Frontal cortex (tissue), 3 donors: ENCODE measurements at regions not wholly inside any gene's neighbourhood (a gene's known extent, or its start where the extent isn't known, plus 50 kb on each side); places are given as distances from the start of the nearest gene placed in this dataset.

Experiments used
- DNase-seq, 2 donors: peaks; one replicate each; pipeline ENCODE4 v3.0.0; 2012; ENCODE audit warnings: low spot score in 2 of 2
- FAIRE-seq: peaks from 2 replicates; lab custom pipeline; 2012; peaks lifted over from hg19 to GRCh38; lab: Jason Lieb, UNC
- donor health status: control.
- donor health status: control.
- donor health status: control.

DNA sequence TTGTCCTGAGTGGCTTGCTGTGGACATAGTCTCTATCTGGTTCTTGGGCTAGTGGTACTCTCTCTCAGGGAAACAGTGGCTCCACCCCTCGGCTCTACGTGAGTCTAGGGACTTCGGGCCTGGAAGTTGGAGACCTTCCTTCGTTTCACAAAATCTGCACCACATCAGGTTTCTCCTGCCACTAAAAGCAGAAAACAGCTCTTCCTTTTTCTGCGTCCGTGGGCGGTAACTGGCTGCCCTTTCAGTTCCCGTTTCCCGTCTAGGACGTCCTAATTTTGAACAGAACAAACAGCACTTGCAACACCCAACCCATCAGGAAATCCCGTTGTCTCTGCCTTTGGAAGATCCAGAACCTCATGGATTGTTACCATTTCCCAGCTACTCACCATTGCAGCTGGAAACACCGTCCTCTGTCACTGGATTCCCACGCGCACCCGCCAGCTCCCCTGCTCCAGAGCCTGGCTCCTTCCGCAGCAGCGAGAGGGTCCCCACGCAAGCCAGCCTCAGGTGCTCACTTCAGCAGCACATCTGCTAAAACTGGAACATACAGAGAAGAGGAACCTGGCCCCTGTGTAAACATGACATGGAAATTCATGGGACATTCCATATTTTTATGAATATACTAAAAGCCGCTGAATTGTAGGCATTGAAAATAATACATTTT is 311.4 kb upstream of the AKR1E2 start:
- no peak for DNase-seq
- FAIRE-seq: no peak

GRCh38 chr10:4512671-4513240 is 313.3 kb upstream of the AKR1E2 start:
- FAIRE-seq (no peak), DNase-seq (no peak)

DNA sequence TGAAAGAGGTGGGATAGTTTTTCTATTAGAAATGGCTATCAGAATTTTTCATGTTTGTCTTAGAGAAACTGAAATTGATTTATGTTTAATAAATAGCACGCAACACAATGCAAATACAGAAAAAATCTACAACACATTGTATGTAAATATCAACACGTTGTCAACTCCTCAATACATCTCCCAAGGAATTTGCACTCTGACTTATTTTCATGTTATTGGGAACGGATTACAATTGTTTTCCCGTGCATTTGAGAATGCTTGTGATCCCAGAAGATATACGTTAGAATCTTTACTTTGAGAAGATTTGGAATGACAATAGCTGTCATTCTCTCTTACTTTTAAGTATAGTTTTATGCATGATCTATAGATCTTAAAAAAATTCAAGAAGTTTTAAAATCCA is 313.8 kb upstream of the AKR1E2 start:
- FAIRE-seq (no peak), DNase-seq (no peak)

DNA sequence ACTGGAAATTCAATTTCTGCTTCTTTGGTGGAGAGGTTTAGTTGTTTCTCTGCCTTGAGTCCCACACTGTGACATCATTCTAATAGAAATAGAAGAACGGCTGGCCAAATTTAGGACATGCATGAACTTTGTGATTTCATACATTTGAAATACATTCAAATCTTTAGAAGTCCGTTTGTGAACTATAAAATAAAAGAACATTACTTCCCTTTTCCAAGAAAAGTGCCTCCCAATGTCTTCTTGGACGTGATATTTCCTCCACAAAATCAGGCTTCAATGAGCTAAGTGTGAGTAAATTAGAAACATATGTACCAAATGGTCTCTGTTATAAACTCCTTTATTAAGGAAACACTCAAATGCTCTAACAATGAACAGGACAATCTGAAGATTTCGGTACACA is 314.5 kb upstream of the AKR1E2 start:
- DNase-seq (no peak), FAIRE-seq (no peak)

DNA sequence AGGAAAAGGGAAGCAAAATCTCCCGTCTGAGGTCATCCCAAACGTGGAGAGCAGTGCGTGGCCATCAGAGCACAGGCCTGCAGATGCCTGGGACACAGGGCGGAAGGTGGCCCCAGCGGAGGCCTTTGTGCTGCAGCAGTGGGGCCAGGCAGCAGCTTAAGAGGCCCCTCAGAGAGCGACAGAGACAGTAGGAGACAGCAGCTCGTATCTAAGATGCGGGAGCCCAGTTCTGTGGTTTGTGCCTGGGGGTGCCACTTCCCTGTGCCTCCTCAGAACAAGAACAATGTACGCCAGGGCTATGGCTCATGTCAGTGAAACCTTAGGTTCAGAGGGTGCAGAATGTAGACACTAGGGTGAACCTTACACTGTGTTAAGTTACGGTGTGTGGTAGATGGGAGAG is 316.6 kb upstream of the AKR1E2 start:
- DNase-seq: no peak
- FAIRE-seq: no peak

DNA sequence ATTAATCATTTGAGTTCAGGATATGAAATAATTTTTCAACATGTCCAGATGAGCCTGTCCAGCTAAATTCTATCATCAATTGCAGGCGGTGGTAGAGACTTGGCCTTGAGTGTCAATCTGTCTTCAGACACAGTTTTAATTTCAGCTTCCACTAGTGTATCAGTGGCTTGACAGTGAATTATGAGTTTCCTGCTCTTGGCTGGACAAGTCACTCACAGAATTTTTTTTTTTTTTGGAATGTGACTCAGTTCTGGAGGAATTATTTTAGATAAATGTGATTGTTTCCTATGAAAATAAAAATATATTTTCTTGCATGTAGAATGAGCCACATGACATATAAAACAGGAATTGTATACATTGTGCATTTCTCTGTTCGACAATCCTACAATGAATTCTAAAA is 319.9 kb upstream of the AKR1E2 start:
- FAIRE-seq (no peak), DNase-seq (no peak)

DNA sequence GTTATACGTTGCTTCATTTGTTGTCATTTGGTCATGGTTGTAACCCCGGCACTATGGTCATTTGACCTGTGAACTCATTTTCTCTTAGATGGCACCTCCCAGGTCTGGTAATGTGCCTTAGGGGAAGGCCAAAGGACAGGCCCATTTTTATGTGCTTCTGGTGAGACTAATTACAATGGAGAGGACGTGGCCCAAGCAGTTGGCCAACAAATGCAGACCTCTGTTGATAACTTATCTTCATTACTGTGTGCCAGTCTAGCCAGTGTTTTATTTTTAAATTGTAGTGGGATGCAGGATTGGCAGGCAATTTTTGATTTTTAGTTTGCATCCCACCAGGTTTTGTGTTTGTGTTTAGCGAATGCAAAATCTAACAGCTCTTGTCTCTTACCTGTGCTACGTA is 321.5 kb upstream of the AKR1E2 start:
- DNase-seq: no peak
- FAIRE-seq: no peak

DNA sequence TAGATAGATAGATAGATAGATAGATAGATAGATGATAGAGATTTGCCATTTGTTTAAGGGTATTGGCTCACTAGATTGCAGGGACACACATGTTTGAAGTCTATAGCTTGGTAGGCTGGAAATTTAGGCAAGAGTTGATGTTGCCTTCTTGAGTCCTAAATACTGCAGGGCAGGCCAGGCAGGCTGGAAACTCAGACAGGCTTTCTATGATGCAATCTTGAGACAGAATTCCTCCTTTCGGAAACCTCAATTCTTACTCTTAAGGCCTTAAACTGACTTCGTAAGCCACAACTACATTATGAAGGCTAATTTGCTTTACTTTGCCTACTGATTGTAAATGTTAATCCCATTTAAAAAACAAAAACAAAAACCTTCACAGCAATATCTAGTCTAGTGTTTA is 322.9 kb upstream of the AKR1E2 start:
- DNase-seq (no peak), FAIRE-seq (no peak)

- FAIRE-seq (no peak), DNase-seq (no peak)
Measured at GRCh38 chr10:4501306-4501705, 324.7 kb upstream of the AKR1E2 start.

DNA sequence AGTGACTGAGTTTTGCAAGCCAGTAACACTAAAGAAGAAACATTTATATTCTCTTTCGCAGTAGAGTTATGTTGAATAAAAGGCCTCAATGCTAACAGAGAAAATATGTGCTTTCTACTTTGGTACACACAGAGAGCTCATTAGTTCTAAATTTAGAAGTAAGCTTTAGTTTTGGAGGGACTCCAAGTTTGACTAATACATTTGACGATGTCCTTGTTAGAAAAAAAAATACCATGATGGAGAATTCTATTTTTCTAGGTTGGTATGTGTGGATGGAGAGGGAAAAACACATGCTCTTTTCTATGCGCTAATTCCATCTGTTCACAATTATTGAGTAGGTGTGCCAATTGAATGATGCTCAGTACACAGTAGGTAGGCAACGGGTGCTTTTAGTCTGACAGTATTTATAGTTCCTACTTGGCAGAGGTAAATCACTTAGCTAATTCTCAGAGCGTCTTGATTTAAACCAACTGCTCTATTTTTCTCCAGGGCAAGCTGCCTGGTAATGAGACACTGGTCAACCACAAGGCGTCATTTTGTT is 327.2 kb upstream of the AKR1E2 start:
- DNase-seq (no peak), FAIRE-seq (no peak)

DNA sequence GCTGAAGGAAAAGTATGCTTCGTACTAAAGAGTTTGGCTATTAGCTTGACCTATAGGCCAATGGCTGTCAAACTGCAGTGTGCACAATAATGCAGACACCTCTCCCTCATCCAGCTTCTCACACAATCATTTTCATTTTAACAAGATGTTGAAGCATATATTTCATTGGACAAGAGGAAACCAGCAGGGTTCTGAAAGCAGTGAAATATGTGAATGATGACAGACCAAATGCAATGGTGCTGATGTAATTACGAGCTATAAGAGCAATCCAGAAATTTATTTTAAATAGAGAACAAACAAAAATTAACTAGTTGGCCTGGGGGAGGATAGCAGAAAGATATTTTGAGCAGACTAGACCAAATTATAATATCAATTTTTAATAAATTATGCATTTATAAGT is 331.5 kb upstream of the AKR1E2 start:
- DNase-seq: no peak
- FAIRE-seq: no peak

DNA sequence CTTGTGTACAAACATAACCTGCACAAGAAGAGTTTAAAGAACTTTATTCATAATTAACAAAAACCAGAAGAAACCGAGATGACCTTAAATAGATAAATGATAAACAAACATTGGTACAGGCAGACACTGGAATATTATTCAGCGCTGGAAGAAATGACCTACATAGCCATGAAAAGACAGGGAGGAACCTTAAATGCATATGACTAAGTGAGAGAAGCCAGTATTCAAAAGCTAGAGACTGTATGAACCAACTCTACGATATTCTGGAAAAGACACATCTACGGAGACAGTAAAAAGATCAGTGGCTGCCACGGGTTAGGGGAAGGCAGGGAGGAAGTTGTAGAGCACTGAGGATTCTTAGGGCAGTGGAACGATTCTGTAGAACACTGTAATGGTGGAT is 333.8 kb upstream of the AKR1E2 start:
- no peak for DNase-seq
- FAIRE-seq: no peak

GRCh38 chr10:4488904-4489303 is 337.1 kb upstream of the AKR1E2 start:
- FAIRE-seq (no peak), DNase-seq (no peak)

- no peak for DNase-seq
- no peak for FAIRE-seq
Measured at GRCh38 chr10:4485636-4486035, 340.4 kb upstream of the AKR1E2 start.

- FAIRE-seq (no peak), DNase-seq (no peak)
Measured at GRCh38 chr10:4483811-4484210, 342.2 kb upstream of the AKR1E2 start.

DNA sequence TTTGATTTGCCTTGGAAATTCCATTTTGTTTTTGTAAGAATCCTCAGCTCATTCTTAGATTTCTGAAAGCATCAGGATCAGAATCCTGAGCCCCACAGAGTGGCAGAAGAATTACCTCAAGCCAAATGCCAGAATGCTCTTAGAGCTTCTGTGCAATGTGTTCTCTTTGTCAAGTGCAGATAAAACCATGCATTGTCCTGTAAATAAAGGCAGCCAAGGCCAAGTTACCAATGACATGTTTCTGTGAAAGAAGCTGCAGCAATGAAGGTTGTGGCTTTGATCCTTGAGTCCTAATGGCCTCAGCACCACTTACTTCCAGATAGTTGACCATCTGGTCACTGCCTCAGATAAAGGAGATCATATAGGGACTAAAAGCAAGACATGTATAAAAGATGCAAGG is 343.3 kb upstream of the AKR1E2 start:
- no peak for FAIRE-seq
- no peak for DNase-seq

GRCh38 chr10:4481192-4481591 is 344.8 kb upstream of the AKR1E2 start:
- FAIRE-seq: no peak
- DNase-seq: no peak

- FAIRE-seq: no peak
- DNase-seq: no peak
Measured at GRCh38 chr10:4479342-4479741, 346.7 kb upstream of the AKR1E2 start.

- DNase-seq (no peak), FAIRE-seq (no peak)
Measured at GRCh38 chr10:4477664-4478063, 348.3 kb upstream of the AKR1E2 start.

GRCh38 chr10:4475827-4476490 is 350.0 kb upstream of the AKR1E2 start:
- FAIRE-seq (no peak), DNase-seq (no peak)

DNA sequence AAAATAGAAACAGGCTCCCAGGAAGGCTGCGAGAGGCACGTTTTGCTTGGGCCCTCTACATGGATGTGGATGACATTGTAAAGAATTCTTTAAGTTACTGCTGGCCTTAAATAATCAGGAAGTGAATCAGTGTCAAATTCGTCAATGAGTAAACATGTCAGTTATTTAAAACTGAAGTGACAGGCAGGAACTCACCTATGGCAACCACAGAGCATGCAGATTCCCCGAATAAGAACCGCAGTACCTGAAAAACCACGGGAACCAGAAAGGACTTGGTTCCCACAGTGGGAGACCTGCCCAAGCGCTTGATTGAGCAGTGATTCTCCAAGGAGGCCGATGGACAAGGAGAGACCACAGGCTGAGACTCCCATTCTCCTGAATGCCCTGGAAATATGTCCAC is 351.2 kb upstream of the AKR1E2 start:
- FAIRE-seq: no peak
- no peak for DNase-seq
